Spinal cord (tissue), 9 donors: ENCODE measurements at regions not wholly inside any gene's neighbourhood (a gene's known extent, or its start where the extent isn't known, plus 50 kb on each side); places are given as distances from the start of the nearest gene placed in this dataset.
"Not testable (repeated sequence)": the region's sequence is repeated elsewhere in the genome, so short reads cannot be mapped to it uniquely, and the experiment has no call there.

Source experiments
- DNase-seq, 6 donors: peaks; one replicate each; pipeline versions ENCODE4 v3.0.0 to v3.0.0-alpha.2; 2013 to 2015; ENCODE audit warnings: low spot score in 6 of 6, low read depth in 4 of 6
- H3K27ac ChIP-seq: one replicate; pipeline ENCODE4 v1.5.1; 2013; ENCODE audit warnings: low read depth, low read length, control low read depth
- H3K27me3 ChIP-seq: one replicate; pipeline ENCODE4 v1.6.1; 2013; ENCODE audit warnings: low read length; ENCODE audit not compliant: control insufficient read depth, insufficient read depth
- H3K36me3 ChIP-seq: one replicate; pipeline ENCODE4 v1.6.1; 2013; ENCODE audit warnings: low read length; ENCODE audit not compliant: control insufficient read depth, insufficient read depth
- H3K4me1 ChIP-seq: one replicate; pipeline ENCODE4 v1.6.1; 2013; ENCODE audit warnings: low read length; ENCODE audit not compliant: control insufficient read depth, insufficient read depth
- H3K4me3 ChIP-seq: one replicate; pipeline ENCODE4 v1.5.1; 2013; ENCODE audit warnings: low read depth, low read length, control low read depth
- H3K9me3 ChIP-seq: one replicate; pipeline ENCODE4 v1.6.1; 2013; ENCODE audit warnings: low read length; ENCODE audit not compliant: control insufficient read depth, insufficient read depth
- WGBS: methylation state at CpG from one replicate; pipeline ENCODE4 v1.1.5; 2013; ENCODE audit warnings: missing lambda C conversion rate; ENCODE audit not compliant: insufficient coverage; 5-methylcytosine and 5-hydroxymethylcytosine counted together
- donor health status: healthy.

- H3K36me3 ChIP-seq: no peaks in the 10 kb centered on the region
- H3K4me1 ChIP-seq: no peaks in the 10 kb centered on the region
- peak in 1 of 6 donors; percentile 50 for DNase-seq
- 94% methylated on average over 2 of the region's 6 CpGs for WGBS
- no peak overlapping the region for H3K4me3 ChIP-seq
- no peaks in the 10 kb centered on the region for H3K9me3 ChIP-seq
- H3K27ac ChIP-seq: no peak overlapping the region
- no peaks in the 10 kb centered on the region for H3K27me3 ChIP-seq
Observed at GRCh38 chr3:66839508-66839907, 158.6 kb upstream of the KBTBD8 start.

DNA sequence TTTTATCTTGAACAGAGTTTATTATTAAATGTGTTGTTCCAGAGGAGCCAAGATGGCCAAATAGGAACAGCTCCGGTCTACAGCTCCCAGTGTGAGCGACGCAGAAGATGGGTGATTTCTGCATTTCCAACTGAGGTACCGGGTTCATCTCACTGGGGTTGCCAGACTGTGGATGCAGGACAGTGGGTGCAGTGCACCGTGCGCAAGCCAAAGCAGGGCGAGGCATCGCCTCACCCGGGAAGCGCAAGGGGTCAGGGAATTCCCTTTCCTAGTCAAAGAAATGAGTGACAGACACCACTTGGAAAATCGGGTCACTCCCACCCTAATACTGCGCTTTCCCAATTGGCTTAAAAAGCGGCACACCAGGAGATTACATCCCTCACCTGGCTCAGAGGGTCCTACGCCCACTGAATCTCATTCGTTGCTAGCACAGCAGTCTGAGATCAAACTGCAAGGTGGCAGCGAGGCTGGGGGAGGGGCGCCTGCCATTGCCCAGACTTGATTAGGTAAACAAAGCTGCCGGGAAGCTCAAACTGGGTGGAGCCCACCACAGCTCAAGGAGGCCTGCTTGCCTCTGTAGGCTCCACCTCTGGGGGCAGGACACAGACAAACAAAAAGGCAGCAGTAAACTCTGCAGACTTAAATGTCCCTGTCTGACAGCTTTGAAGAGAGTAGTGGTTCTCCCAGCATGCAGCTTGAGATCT, 155.2 kb upstream of the KBTBD8 start:
- H3K4me1 ChIP-seq, H3K36me3 ChIP-seq, H3K27ac ChIP-seq, H3K27me3 ChIP-seq, H3K9me3 ChIP-seq, H3K4me3 ChIP-seq, DNase-seq: not testable (repeated sequence)
- WGBS: 90% methylated on average over 18 of the region's 18 CpGs

GRCh38 chr3:66851894-66852613, 146.1 kb upstream of the KBTBD8 start:
- Histone ChIP-seq H3K4me3 (no peak overlapping the region), H3K4me1 (no peaks in the 10 kb centered on the region), H3K27me3 (no peaks in the 10 kb centered on the region), H3K9me3 (no peaks in the 10 kb centered on the region), H3K36me3 (no peaks in the 10 kb centered on the region), H3K27ac (no peak overlapping the region)
- 73% methylated on average over 5 of the region's 5 CpGs for WGBS
- peak in 1 of 6 donors; percentile 10 for DNase-seq

DNA sequence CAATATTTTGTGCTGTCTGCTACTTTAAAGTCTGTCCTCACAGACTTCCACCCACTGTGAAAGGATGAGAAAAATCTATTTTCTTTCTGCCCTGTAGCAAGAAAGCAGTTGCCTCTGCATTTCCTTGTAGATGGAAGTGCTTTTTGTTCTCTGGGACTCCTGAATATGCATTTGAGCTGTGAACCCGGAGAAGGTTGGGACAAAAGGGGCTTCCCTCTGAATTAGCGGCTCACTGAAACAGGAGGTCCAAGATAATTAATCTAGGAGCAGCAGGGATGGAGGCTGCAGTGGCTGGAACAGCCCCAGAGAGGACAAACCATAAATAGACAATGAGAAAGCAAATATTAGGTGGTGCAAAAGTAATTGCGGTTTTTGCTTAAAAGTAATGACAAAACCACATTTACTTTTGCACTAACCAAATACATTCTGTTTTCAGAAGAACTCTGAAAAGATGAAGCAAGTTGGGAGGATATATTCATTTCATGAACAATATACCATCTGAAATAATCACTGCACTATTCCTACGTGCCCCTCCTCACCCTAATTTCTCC, 143.4 kb upstream of the KBTBD8 start:
- no peaks in the 10 kb centered on the region for H3K27me3 ChIP-seq
- no peak overlapping the region for H3K27ac ChIP-seq
- H3K9me3 ChIP-seq: no peaks in the 10 kb centered on the region
- no peaks in the 10 kb centered on the region for H3K36me3 ChIP-seq
- DNase-seq: peak in 2 of 6 donors; percentile 11 to 60
- 32% methylated on average over 3 of the region's 4 CpGs for WGBS
- no peaks in the 10 kb centered on the region for H3K4me1 ChIP-seq
- no peak overlapping the region for H3K4me3 ChIP-seq

GRCh38 chr3:66856533-66856932, 141.6 kb upstream of the KBTBD8 start:
- H3K36me3 ChIP-seq: no peaks in the 10 kb centered on the region
- H3K4me1 ChIP-seq: no peaks in the 10 kb centered on the region
- no peaks in the 10 kb centered on the region for H3K9me3 ChIP-seq
- no peak for DNase-seq
- no peak overlapping the region for H3K27ac ChIP-seq
- no peaks in the 10 kb centered on the region for H3K27me3 ChIP-seq
- H3K4me3 ChIP-seq: no peak overlapping the region
- 100% methylated on average over 1 of the region's 8 CpGs for WGBS

DNA sequence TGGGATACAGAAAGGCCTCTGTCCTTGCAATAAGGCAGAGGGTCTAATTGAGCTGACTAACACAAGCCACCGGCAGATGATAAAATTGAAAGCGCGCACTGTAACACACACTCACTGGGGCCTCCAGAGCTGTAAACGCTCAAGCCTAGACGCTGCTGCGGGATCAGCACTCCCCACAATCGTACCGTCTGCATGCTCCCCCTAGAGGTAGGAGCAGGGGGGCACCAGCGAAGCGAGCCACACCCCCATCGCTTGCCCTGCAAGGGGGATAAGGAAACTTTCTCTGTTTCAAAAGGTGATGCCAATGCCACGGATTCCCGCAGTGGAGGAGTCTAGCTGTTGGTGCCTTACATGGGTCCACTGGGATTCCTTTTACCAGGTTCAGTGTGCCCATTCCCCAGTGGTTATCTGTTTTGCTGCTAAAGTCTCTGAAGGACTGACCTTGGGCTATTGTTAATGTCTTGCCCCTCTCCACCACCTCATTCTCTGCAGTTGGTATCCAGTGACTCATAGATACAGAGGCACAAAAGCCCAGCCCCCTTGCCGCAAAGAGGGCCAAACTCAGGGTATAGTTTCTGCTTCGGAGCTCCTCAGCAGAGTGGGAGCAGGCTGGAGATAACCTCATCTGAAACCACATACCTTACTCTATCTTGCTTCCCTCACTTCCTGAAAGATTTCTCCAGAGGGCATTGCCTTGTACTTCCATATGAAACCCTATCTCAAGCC, 139.3 kb upstream of the KBTBD8 start:
- H3K4me1 ChIP-seq: no peaks in the 10 kb centered on the region
- no peak overlapping the region for H3K27ac ChIP-seq
- H3K4me3 ChIP-seq: no peak overlapping the region
- WGBS: 70% methylated on average over 14 of the region's 15 CpGs
- H3K27me3 ChIP-seq: no peaks in the 10 kb centered on the region
- H3K9me3 ChIP-seq: no peaks in the 10 kb centered on the region
- H3K36me3 ChIP-seq: no peaks in the 10 kb centered on the region
- DNase-seq: no peak

DNA sequence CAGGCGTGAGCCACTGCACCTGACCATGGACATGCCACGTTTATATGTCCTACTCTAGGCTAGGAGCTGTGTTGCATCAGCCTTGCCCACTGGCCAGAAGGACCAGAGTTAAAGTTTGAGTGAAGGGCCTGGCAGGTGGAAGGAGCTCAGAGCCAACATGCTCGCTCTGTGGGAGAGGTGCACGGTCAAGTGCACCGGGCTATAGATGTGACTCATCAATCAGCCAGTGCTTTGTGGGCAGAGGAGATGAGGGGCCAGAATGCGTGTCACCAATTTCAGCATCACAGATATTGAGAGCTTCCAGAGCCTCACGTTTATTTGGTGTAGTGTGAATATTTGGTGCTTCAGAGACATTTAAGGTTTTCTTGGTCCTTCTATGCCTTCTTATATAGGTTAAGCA, 137.3 kb upstream of the KBTBD8 start:
- 92% methylated on average over 5 of the region's 7 CpGs for WGBS
- no peak for DNase-seq
- no peaks in the 10 kb centered on the region for H3K4me1 ChIP-seq
- no peaks in the 10 kb centered on the region for H3K27me3 ChIP-seq
- H3K4me3 ChIP-seq: no peak overlapping the region
- H3K9me3 ChIP-seq: no peaks in the 10 kb centered on the region
- H3K27ac ChIP-seq: no peak overlapping the region
- no peaks in the 10 kb centered on the region for H3K36me3 ChIP-seq

DNA sequence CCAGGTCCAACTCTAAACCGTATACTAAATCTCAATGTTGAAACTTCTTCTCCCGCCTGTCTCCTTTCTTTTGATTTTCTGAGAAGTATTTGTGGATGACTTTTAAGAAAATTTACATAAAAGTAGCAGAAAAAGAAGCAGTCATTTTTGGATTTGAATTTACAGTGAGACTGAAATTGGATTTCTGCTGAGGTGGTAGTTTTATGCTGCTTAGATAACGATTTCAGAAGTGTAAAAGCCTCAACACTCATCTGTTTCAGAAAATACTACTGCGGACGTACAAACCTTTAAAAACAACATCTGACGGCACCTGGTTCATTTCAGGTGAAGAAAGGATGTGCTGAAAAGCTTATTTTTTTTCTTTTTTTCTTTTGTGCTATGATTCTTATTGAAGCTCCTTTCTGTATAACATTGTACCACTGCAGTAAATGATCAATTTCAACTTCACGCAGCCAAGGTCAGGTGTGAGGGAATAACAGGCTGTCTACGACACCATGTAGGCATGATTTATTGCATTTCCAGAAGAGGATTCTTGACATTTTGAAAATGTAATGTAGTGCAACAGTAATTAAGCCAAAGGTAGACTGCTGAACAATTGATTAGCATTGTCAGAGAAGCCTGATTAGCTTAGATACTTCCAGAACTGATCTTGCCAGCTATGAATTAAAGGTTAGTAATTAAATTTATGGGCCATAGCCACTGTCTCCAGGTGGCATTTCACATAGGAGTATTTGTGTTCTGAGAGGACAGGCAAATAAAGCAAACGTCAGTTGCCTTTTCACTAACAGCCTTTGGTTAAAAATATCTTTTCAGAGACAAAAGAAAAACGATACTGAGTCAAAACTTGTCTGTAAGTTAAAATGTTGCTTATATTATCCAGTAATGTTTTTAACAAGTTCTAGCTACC, 134.6 kb upstream of the KBTBD8 start:
- Histone ChIP-seq H3K4me1 (no peaks in the 10 kb centered on the region), H3K4me3 (no peak overlapping the region), H3K27me3 (no peaks in the 10 kb centered on the region), H3K27ac (no peak overlapping the region), H3K36me3 (no peaks in the 10 kb centered on the region), H3K9me3 (no peaks in the 10 kb centered on the region)
- WGBS: 57% methylated on average over 1 of the region's 10 CpGs
- peak in 1 of 6 donors; percentile 71 for DNase-seq

- no peaks in the 10 kb centered on the region for H3K27me3 ChIP-seq
- WGBS: 83% methylated on average over 1 of the region's 2 CpGs
- H3K9me3 ChIP-seq: no peaks in the 10 kb centered on the region
- H3K4me3 ChIP-seq: no peak overlapping the region
- H3K27ac ChIP-seq: no peak overlapping the region
- no peak for DNase-seq
- no peaks in the 10 kb centered on the region for H3K36me3 ChIP-seq
- no peaks in the 10 kb centered on the region for H3K4me1 ChIP-seq
Observed at GRCh38 chr3:66884659-66885058, 113.4 kb upstream of the KBTBD8 start.
